ENCODE measurements at regions not wholly inside any gene's neighbourhood (a gene's known extent, or its start where the extent isn't known, plus 50 kb on each side); places are given as distances from the start of the nearest gene placed in this dataset.

DNA sequence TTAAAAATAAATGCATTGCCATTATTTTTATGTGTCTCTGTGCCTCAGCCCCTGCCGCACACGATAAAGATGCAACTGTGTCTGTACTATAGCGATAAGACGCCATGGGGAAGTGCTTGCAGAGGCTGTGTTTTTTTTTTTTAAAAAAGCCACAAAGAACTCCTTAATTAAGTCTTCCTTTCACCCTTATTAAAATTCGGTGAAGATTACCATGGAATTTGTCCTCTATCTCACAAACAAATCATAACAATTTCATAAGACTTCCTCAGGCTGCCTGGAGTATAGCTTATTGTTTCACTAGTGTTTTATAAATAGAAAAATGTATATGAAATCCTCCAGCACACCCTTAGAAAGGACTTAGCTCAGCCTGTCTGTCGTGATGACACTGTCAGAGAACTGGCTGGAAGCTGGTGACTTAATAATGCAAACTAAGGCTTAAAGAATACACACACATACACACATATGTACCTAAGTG lies 374.8 kb upstream of the SLCO3A1 start:
- no peak for DNase-seq (ENCODE audit: low read depth)
- TF ChIP-seq, protein P1, sequence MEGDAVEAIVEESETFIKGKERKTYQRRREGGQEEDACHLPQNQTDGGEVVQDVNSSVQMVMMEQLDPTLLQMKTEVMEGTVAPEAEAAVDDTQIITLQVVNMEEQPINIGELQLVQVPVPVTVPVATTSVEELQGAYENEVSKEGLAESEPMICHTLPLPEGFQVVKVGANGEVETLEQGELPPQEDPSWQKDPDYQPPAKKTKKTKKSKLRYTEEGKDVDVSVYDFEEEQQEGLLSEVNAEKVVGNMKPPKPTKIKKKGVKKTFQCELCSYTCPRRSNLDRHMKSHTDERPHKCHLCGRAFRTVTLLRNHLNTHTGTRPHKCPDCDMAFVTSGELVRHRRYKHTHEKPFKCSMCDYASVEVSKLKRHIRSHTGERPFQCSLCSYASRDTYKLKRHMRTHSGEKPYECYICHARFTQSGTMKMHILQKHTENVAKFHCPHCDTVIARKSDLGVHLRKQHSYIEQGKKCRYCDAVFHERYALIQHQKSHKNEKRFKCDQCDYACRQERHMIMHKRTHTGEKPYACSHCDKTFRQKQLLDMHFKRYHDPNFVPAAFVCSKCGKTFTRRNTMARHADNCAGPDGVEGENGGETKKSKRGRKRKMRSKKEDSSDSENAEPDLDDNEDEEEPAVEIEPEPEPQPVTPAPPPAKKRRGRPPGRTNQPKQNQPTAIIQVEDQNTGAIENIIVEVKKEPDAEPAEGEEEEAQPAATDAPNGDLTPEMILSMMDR (IDR thresholded peaks at IDR 0.05; ENCODE audit: insufficient read depth, low read depth, low read length): no peak

DNA sequence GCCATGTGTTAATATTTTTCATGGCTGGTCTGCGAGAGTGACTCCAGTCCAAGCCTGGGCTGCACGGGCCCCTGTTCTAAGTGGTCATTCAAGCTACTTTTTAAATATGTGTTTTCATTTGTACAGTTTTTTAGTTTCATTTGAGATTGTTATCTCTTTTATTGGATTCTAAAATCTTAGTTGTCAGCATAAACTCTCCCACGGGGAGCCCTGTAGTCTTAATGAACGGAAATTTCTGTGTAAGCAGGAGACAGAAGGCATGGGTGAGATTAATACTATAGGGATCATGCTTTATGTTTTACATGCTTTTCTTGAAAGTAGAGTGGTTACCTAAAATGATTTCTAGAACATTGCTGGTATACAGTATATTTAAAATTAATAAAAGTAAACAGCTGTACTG lies 373.1 kb upstream of the SLCO3A1 start:
- no peak for DNase-seq (ENCODE audit: low read depth)
- TF ChIP-seq, protein P1 (IDR thresholded peaks at IDR 0.05; ENCODE audit: insufficient read depth, low read depth, low read length): no peak

More for the DNA sequence above, 374.8 kb upstream of the SLCO3A1 start:
- H3K4me3 ChIP-seq (ENCODE audit: low read depth, low read length): no peak overlapping the region

DNA sequence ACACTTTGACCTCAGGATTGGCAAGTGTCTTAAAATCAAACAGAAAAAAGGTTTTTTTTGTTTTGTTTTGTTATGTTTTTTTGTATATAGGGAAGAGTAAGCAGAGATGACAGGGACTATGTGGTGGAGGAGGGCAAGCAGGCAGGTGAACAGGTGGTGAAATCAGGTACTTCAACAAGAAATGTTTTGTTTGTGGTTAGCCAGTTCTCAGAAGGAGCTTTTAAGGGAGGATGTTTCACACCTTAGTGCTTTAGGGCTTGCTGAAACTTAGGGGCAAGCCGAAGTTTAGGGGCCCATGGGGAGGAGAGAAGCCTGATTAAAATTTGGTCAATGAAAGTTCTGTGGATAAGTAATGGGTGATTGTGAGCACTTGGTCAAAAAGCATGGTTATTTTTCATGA lies 370.7 kb upstream of the SLCO3A1 start:
- no peak for DNase-seq (ENCODE audit: low read depth)
- H3K4me3 ChIP-seq (ENCODE audit: low read depth, low read length): no peak overlapping the region
- TF ChIP-seq, protein P1 (IDR thresholded peaks at IDR 0.05; ENCODE audit: insufficient read depth, low read depth, low read length): no peak

More for the DNA sequence above, 373.1 kb upstream of the SLCO3A1 start:
- no peak overlapping the region for H3K4me3 ChIP-seq (ENCODE audit: low read depth, low read length)

DNA sequence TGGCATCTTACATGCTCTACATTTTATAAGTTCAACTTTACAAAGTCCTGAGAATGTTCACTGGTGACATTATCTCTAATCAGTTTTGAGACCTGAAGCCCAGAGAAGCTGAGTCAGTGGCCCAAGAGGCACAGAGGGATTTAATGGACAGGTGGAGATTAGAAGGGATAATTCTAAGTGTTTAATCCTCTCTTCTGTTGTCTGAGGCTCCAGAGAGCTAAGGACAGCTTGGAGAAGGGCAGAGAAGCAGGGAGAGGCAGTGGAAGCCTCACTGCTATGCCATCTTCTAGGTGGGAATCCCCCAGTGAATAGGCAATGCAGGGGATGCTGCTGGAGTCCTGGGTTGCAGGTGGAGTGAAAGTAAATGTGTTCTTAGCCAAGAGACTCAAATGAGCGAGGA lies 369.4 kb upstream of the SLCO3A1 start:
- no peak for DNase-seq (ENCODE audit: low read depth)
- TF ChIP-seq, protein P1 (IDR thresholded peaks at IDR 0.05; ENCODE audit: insufficient read depth, low read depth, low read length): no peak
- H3K4me3 ChIP-seq (ENCODE audit: low read depth, low read length): no peak overlapping the region

DNA sequence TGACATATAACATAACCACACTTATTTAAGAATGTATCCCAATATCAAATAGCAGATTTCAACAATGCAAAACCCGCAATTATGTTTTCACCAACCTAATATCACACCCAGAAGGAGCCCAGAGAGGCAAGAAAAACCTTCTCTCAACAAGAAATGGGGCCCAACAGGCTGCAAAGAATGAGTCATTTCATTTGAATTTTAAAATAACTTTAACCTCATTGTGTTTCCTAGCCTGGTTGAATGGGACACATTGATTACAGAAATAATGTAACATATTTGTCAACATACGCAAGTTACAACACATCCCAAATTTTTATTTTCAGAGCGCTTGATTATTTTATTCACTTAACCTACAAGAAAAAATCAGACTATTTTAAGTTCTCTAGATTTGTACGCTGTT lies 365.1 kb upstream of the SLCO3A1 start:
- H3K4me3 ChIP-seq (ENCODE audit: low read depth, low read length): no peak overlapping the region
- DNase-seq (ENCODE audit: low read depth): no peak
- TF ChIP-seq, protein P1 (IDR thresholded peaks at IDR 0.05; ENCODE audit: insufficient read depth, low read depth, low read length): no peak

DNA sequence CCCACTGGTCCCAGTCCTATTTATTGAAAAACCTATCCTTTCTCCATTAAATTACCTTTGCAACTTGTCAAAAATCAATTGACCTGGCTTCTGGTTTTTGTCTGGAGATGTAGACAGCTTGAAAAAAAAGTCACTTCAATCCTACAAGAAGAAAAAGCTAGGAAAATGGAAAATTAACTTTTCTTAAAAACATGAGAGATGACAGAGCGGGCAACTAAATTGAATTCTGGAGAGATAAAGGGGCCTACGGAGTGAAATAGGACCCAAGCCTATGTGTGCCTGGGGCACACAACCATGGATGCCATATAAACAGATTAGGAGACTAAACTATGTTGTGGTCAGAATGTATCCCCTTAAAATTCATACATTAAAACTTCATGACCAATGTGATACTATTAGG lies 363.3 kb upstream of the SLCO3A1 start:
- TF ChIP-seq, protein P1 (IDR thresholded peaks at IDR 0.05; ENCODE audit: insufficient read depth, low read depth, low read length): no peak
- no peak overlapping the region for H3K4me3 ChIP-seq (ENCODE audit: low read depth, low read length)
- DNase-seq (ENCODE audit: low read depth): no peak

All from fibroblast of villous mesenchyme (primary cell).